ENCODE measurements at regions not wholly inside any gene's neighbourhood (a gene's known extent, or its start where the extent isn't known, plus 50 kb on each side); places are given as distances from the start of the nearest gene placed in this dataset.

- Histone ChIP-seq H3K36me3 (ENCODE audit: control insufficient read depth, insufficient read depth, low read length) (no peaks in the 10 kb centered on the region), H3K27ac (ENCODE audit: insufficient read depth, low read length) (no peak overlapping the region), H3K9me3 (ENCODE audit: control insufficient read depth, insufficient read depth, low read depth, low read length) (no peaks in the 10 kb centered on the region), H3K4me1 (ENCODE audit: control insufficient read depth, extremely low read depth, insufficient read depth, low read length) (no peaks in the 10 kb centered on the region), H3K27me3 (ENCODE audit: control insufficient read depth, insufficient read depth, low read length) (no peaks in the 10 kb centered on the region), H4K20me1 (ENCODE audit: control insufficient read depth, extremely low read depth, insufficient read depth, low read length) (no peaks in the 10 kb centered on the region), H3K9ac (ENCODE audit: insufficient read depth, low read length) (no peak overlapping the region), H3K79me2 (ENCODE audit: control insufficient read depth, insufficient read depth, low read length) (no peaks in the 10 kb centered on the region), H3K4me2 (ENCODE audit: extremely low read depth, insufficient read depth, low read length) (no peak overlapping the region), H3K4me3 (replicated peaks in 1 of 4; ENCODE audit: control extremely low read depth in 1 of 4, insufficient read depth in 1 of 4, low read depth in 3 of 4, low read length in 4 of 4) (no peak overlapping the region), H2AFZ (ENCODE audit: low read length) (no peak overlapping the region)
- TF ChIP-seq EZH2 (IDR thresholded peaks at IDR 0.05; ENCODE audit: low read length, missing control alignments) (no peak), CTCF (conservative IDR thresholded peaks at IDR 0.05 in 1 of 2, IDR thresholded peaks at IDR 0.05 in 1 of 2; ENCODE audit: low read depth in 1 of 2, low read length in 2 of 2) (no peak)
- no peak for DNase-seq (ENCODE audit: low read depth in 2 of 2)
These were observed 117.3 kb downstream of the ARL6IP6 start for GRCh38 chr2:152835674-152836073.

- no peak overlapping the region for H3K4me3 ChIP-seq (replicated peaks in 1 of 4; ENCODE audit: control extremely low read depth in 1 of 4, insufficient read depth in 1 of 4, low read depth in 3 of 4, low read length in 4 of 4)
- no peaks in the 10 kb centered on the region for H3K79me2 ChIP-seq (ENCODE audit: control insufficient read depth, insufficient read depth, low read length)
- no peaks in the 10 kb centered on the region for H4K20me1 ChIP-seq (ENCODE audit: control insufficient read depth, extremely low read depth, insufficient read depth, low read length)
- TF ChIP-seq EZH2 (IDR thresholded peaks at IDR 0.05; ENCODE audit: low read length, missing control alignments) (no peak), CTCF (conservative IDR thresholded peaks at IDR 0.05 in 1 of 2, IDR thresholded peaks at IDR 0.05 in 1 of 2; ENCODE audit: low read depth in 1 of 2, low read length in 2 of 2) (no peak)
- no peak overlapping the region for H3K27ac ChIP-seq (ENCODE audit: insufficient read depth, low read length)
- H3K27me3 ChIP-seq (ENCODE audit: control insufficient read depth, insufficient read depth, low read length) = no peaks in the 10 kb centered on the region
- no peak overlapping the region for H3K9ac ChIP-seq (ENCODE audit: insufficient read depth, low read length)
- H3K4me1 ChIP-seq (ENCODE audit: control insufficient read depth, extremely low read depth, insufficient read depth, low read length) = no peaks in the 10 kb centered on the region
- H3K4me2 ChIP-seq (ENCODE audit: extremely low read depth, insufficient read depth, low read length) = no peak overlapping the region
- DNase-seq (ENCODE audit: low read depth in 2 of 2) = no peak
- H3K36me3 ChIP-seq (ENCODE audit: control insufficient read depth, insufficient read depth, low read length) = no peaks in the 10 kb centered on the region
- no peaks in the 10 kb centered on the region for H3K9me3 ChIP-seq (ENCODE audit: control insufficient read depth, insufficient read depth, low read depth, low read length)
- H2AFZ ChIP-seq (ENCODE audit: low read length) = no peak overlapping the region
These were observed 109.5 kb downstream of the ARL6IP6 start for GRCh38 chr2:152827944-152828343.

- H3K27ac ChIP-seq (ENCODE audit: insufficient read depth, low read length) = no peak overlapping the region
- H3K4me2 ChIP-seq (ENCODE audit: extremely low read depth, insufficient read depth, low read length) = no peak overlapping the region
- H2AFZ ChIP-seq (ENCODE audit: low read length) = no peak overlapping the region
- H3K9me3 ChIP-seq (ENCODE audit: control insufficient read depth, insufficient read depth, low read depth, low read length) = no peaks in the 10 kb centered on the region
- H3K79me2 ChIP-seq (ENCODE audit: control insufficient read depth, insufficient read depth, low read length) = no peaks in the 10 kb centered on the region
- TF ChIP-seq CTCF (conservative IDR thresholded peaks at IDR 0.05 in 1 of 2, IDR thresholded peaks at IDR 0.05 in 1 of 2; ENCODE audit: low read depth in 1 of 2, low read length in 2 of 2) (no peak), EZH2 (IDR thresholded peaks at IDR 0.05; ENCODE audit: low read length, missing control alignments) (no peak)
- H3K4me1 ChIP-seq (ENCODE audit: control insufficient read depth, extremely low read depth, insufficient read depth, low read length) = no peaks in the 10 kb centered on the region
- no peaks in the 10 kb centered on the region for H3K36me3 ChIP-seq (ENCODE audit: control insufficient read depth, insufficient read depth, low read length)
- DNase-seq (ENCODE audit: low read depth in 2 of 2) = peak in 1 of 2 donors; percentile 44
- H4K20me1 ChIP-seq (ENCODE audit: control insufficient read depth, extremely low read depth, insufficient read depth, low read length) = no peaks in the 10 kb centered on the region
- H3K9ac ChIP-seq (ENCODE audit: insufficient read depth, low read length) = no peak overlapping the region
- H3K4me3 ChIP-seq (replicated peaks in 1 of 4; ENCODE audit: control extremely low read depth in 1 of 4, insufficient read depth in 1 of 4, low read depth in 3 of 4, low read length in 4 of 4) = no peak overlapping the region
- H3K27me3 ChIP-seq (ENCODE audit: control insufficient read depth, insufficient read depth, low read length) = no peaks in the 10 kb centered on the region
These were observed 108.3 kb downstream of the ARL6IP6 start for GRCh38 chr2:152826581-152827279.

Measured in fibroblast of lung (primary cell).